GM12875 (cell line): ENCODE measurements at regions not wholly inside any gene's neighbourhood (a gene's known extent, or its start where the extent isn't known, plus 50 kb on each side); places are given as distances from the start of the nearest gene placed in this dataset.

Source experiments
- H3K4me3 ChIP-seq: one replicate; pipeline ENCODE4 v1.5.1; 2011; ENCODE audit warnings: low read depth, low read length, control low read depth
- CTCF ChIP-seq: IDR thresholded peaks from 2 replicates; pipeline ENCODE4 v1.5.1; 2011; ENCODE audit warnings: low read depth, mild to moderate bottlenecking, control low read depth, inconsistent platforms, low read length, moderate library complexity, borderline replicate concordance; ENCODE audit not compliant: insufficient read depth

GRCh38 chr20:40054311-40054710 lies 634.7 kb downstream of the MAFB start:
- TF ChIP-seq CTCF = no peak
- no peak overlapping the region for H3K4me3 ChIP-seq

GRCh38 chr20:40050596-40050995 lies 638.4 kb downstream of the MAFB start:
- H3K4me3 ChIP-seq = no peak overlapping the region
- no peak for TF ChIP-seq CTCF

- H3K4me3 ChIP-seq = no peak overlapping the region
- TF ChIP-seq CTCF = no peak
These were observed 639.2 kb downstream of the MAFB start for GRCh38 chr20:40049854-40050253.

- TF ChIP-seq CTCF = no peak
- no peak overlapping the region for H3K4me3 ChIP-seq
These were observed 642.3 kb downstream of the MAFB start for GRCh38 chr20:40046703-40047102.

GRCh38 chr20:40037511-40037910 lies 651.5 kb downstream of the MAFB start:
- no peak overlapping the region for H3K4me3 ChIP-seq
- no peak for TF ChIP-seq CTCF

GRCh38 chr20:40029589-40029988 lies 659.4 kb downstream of the MAFB start:
- TF ChIP-seq CTCF = no peak
- H3K4me3 ChIP-seq = no peak overlapping the region

- no peak overlapping the region for H3K4me3 ChIP-seq
- TF ChIP-seq CTCF = no peak
These were observed 669.5 kb downstream of the MAFB start for GRCh38 chr20:40019510-40019909.
